GM19468 (cell line): ENCODE measurements at regions not wholly inside any gene's neighbourhood (a gene's known extent, or its start where the extent isn't known, plus 50 kb on each side); places are given as distances from the start of the nearest gene placed in this dataset.
"Not testable (repeated sequence)": the region's sequence is repeated elsewhere in the genome, so short reads cannot be mapped to it uniquely, and the experiment has no call there.

Source experiments
- ATAC-seq: cut with Tn5 transposase; IDR thresholded peaks from one replicate; pipeline ENCODE4 v1.9.1; 2021; ENCODE audit warnings: mild to moderate bottlenecking, moderate library complexity, moderate number of reproducible peaks; ENCODE audit not compliant: unreplicated experiment; ENCODE audit errors: extremely low read depth

DNA sequence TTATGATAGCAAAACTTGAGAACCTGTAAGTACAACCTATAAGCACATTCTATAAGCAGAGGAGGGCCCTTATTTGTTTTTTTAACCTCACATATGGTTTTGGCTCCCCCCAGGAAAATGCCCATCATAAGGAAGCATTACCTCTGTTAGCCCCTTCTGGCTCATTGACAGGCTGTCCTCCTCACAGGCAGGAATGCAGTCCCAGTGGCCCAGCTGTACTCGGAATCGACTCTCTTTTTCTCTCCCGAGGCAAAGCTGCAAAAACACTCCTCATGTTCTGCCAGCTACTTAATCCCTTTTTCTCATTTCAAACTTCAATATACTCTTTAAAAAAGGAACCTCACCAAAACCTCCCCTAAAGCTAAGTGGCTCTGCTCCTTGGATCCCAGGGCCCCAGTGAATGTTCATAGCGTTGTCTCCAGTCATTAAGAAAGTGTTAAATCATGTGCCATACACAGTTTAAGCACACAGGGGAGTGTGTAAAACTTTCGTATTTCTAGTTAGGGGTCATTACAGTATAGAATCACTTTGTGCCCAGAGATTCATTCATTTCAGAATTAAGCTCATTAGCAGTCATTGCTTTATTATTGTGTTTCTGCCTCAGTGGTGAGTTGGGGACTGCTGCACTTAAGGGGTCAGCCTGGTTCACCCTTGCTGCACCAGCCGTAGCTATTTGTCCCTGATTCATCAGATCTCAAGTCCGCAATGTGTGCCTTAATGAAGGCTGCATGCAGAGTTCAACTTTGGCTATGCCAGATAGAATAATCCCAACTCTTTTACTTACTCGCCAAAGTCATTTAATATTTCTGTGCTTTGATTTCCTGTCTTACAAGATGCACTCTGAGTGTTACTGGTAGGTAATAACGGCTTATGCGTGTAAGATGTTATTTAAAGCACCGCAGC is 57.6 kb downstream of the JRKL start:
- ATAC-seq = no peak

DNA sequence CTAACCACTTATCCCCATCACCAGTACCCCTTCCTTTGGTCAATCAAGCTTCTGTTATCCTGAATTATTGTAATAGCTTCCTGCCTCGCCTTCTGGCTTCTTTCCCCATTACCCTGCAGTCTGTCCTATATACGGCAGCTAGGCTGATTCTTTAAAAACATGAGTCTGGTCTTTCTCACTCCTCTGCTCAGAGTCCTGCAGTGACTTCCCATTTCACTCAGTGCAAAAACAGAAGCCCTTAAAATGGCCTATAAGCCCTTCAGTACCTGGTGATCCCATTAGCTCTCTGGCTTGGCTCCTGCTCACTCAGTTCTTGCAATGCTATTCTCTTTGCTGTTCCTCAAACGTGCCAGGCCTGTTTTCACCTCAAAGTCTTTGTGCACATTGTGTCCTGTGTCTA is 58.4 kb downstream of the JRKL start:
- ATAC-seq = no peak

DNA sequence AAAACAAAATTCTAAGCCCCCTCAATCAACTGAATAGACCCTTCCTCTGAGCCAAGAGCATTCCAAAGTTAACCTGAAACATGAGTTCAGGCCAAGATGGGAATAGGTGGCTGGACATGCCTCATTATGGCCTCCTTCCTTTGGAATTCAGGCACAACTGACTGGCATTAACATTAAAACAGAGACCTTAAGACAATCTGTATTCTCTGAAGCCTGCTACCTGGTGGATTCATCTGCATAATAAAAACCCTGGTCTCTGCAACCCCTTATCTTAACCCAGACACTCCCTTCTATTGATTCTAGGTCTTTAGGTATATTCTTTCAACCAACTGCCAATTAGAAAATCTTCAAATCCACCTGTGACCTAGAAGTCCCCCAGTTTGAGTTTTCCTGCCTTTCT is 66.3 kb downstream of the JRKL start:
- ATAC-seq = no peak

DNA sequence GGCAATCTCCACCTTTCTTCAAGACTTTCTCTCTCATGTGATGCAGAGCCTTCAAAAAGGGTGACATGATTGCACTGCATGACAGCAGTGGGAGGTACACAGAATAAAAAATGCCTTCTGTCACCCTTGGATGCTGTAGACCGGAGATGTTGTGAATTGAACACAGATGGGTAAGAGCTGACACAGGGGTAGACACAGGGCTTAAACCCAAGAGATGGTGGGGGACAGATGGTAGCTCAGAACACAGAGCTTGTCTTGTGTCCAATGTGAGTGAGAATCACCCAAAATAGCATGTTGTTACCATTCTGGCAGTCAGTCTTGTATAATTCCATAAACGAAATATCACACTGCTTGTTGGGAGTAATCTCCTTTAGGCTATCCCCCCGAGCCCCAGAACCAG is 69.9 kb downstream of the JRKL start:
- no peak for ATAC-seq

DNA sequence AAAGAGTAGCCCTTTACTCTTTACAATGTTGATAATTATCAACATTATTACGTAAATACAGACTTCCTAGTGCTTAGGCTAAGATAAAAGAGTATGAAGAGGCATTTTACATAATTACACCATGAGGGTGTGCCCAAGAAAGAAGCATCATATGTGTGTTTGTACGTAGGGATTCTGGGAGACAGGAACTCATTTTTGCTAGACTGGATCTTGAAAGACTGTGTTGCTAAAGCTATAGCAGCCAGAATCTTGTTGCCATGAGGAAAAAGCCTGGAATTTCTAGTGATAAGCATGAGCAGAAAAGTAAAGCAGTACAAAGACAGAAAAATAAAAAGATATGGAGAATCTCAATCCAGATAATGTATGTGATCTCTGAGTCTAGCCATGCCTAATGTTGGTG is 72.1 kb downstream of the JRKL start:
- ATAC-seq = no peak

DNA sequence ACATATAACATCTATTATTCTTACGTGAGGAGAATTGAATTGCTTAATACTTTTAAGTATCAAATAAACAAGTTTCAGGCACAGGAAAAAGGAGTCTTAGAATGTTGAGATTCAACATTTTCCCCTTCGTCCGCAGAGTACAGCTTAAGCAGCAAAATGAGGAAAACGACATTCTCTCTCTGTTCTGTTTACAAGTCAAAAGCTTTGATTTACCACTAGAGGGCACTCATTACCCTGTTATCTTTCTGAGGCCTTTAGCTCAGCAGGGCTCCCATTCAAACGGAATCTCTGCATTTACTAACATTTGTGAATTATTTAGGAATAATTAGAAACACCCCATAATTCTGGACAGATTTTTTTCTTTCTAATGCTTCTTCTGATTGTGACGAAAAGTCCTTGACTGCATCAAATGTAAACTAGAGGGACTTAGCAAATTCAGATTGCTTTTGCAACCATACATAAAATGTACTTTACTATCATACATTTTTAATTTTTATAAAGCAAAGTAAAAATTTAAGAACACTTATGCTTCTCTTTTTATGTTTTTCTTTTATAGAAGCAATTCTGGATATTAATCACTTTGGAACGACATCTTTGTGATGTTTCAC is 75.0 kb downstream of the JRKL start:
- ATAC-seq = peak; percentile 58

DNA sequence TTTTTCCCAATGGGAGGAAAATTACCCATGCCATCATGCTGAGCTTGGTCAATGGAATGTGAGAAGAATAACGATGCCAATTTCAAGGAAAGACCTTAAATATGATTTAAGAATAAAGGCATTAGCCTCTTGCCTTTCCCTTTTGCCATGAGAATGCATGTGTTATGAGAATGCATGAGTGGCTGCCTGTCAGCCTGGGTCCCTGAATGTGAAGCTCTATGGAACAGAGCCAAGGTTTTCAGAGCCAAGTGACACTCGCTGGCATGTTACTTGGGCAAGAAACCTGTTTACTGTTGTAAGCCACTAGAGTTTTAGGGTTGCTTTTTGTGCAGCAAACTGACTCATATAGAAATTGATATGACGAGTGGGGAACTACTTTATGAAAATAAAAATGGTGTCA is 75.7 kb downstream of the JRKL start:
- ATAC-seq = no peak

DNA sequence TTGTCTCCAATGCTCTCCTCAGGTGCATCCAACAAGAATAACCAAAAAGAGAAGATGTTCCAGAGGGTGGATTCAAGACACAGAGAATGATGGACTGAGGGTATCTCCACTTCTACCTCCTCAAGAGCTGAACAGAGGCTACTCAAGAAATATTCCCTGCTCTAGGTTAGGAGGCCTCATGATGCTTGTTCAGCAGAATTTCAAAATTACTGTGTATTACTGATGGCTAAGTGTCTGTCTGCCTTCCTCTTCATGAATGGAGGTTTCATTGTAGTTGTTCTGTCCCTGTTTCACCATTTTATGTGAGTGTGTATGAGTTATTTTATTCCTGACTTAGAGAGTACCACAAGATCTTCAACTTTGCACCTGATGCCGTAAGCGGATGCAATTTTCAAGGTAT is 76.8 kb downstream of the JRKL start:
- no peak for ATAC-seq

DNA sequence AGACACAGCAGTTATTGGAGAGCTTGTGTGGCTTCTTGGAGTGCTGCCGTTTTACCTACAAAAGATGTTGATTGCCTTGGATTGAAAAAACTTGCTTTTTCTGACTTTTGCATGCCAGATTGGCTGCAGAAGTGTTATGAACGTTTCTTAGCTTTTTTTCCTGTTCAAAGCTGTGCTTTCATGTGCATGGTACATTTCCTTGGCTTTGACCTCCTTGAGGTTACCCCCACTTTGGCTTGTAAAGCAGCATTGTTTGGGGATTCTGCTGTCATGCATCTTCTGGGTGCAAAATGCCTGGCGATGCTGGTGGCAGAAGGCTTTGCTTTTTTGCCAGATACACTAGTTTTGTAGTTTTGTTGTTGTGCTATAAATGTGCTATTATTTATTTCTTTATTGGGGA is 80.0 kb downstream of the JRKL start:
- ATAC-seq = no peak

DNA sequence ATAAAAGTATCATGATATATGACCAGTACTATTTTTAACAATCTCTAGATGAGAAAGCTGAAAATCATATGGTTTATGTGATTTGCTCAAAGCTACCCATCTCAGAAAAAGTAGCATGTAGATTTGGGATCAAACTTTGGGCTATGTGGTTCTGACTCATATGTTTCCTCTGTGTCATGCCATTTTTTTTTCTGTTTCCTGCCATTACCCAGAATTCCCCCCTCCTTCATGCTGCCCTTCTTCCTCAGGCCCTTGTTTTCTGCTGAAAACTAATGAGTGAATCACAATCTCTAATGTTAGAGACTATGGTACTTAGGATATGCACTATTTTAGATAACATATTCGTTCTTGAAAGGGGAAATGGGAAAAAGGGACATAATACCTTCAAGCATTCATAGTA is 80.7 kb downstream of the JRKL start:
- no peak for ATAC-seq

DNA sequence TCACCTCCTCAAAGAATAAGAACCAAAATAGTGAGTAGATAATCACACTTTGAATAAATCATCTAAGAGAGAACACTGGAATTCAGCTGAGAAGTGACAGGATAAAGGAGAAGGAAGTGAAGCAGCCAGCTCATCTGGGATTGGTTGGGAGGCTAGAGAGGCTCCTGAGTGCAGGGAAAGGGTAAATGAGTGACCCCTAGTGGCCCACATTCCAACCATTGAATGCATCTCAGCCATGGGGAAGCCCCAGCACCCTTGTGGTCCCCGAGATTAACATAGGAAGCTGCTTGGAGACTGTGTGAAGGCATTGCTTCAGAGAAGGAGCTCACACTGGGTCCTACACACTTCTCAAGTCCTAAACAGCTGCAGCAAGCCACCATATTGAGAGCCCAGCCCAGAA is 82.3 kb downstream of the JRKL start:
- peak; percentile 43 for ATAC-seq

DNA sequence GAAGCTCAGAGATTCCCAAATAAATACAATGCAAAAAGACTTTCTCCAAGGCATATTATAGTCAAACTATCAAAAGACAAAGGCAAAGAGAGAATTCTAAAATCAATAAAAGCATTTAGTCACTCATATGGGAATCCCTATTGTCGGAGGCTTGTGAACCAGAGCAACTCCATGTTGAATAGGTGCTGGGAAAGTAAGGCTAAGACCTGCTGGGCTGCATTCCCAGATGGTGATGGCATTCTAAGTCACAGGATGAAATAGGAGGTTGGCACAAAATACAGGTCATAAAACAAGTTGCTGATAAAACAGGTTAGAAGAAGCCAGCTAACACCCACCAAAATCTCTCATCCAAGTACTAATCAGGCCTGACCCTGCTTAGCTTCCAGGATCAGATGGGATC is 84.5 kb downstream of the JRKL start:
- no peak for ATAC-seq

DNA sequence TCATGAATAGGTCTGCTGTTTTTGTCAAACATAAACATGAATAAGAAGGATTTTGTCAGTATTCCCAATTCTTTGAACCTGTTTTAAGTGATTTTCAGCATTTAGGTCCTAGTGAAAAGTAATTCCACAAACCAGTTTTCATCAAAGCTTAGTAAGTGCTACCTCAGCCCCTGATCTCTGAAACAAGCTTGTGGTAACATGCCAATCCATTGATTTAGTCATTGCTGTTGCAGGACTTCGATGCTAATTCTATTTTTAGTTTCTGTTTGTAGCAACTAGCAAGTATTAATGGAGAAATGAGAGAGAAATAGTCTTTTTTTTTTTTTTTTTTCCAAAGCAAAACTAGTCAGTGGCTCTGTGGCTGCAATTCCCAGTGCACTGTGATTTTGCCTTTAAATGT is 91.4 kb downstream of the JRKL start:
- no peak for ATAC-seq

DNA sequence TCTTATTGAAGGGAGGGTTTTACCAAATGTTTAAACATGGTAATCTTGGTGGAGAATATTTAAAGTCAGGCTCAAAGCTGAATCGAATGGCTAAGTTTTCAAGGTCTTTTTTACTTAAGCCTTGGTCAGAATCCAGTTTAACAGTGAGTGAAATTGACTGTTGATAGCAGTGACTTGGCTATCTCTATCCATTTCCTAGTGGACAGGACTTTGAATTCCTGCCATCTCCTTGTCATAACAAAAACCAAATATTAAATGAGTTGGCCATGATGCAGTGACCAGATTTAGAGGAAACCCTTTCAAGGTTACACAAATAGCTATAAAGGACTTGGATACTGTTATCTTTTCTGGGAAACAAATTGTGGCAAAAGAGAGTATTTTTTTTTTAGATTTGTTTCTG is 92.0 kb downstream of the JRKL start:
- no peak for ATAC-seq

DNA sequence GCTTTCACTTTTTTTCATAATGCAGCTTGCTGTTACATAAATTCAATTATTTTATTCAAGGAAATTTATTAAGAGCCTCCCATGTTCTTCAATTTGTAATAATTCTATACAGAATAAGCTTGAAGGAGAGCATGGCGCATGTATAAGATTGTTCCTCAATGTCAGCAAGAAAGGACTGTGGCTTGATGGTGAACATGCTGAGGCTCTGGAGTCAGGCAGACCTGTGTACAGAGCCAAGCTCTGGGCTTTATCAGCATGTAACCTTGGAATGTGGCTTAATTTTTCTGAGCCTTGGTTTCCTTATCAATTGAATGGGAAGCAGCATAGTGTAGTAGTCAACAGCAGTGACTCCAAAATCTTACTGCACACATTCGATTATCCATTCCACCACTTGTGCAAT is 92.4 kb downstream of the JRKL start:
- ATAC-seq = no peak

DNA sequence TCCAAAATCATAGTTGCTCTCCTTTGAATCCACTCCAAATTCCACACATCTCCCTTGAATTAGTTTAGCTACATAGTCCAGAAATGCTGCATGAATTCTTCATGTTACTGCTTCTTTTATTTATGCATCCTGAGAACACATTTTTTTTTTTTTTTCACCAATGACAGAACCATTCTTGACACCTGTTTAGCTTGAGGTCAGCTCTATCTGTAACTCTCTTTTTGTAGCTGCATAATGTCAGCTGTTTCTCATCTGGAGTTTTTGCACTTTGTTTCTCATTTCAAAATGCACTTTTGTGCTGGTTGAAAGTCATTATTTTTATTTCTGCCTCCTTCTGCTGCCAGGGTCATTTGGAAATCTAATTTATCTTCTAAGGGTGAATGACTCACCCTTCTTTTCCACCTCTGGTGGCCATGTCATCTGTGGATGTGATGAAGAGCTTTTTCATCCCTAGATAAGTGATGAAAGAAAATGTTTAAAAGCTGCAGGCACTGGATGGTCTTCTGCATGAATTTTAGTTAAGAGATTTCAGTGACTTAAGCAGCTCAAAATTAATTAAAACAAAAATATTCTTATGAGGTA is 93.7 kb downstream of the JRKL start:
- ATAC-seq = no peak

DNA sequence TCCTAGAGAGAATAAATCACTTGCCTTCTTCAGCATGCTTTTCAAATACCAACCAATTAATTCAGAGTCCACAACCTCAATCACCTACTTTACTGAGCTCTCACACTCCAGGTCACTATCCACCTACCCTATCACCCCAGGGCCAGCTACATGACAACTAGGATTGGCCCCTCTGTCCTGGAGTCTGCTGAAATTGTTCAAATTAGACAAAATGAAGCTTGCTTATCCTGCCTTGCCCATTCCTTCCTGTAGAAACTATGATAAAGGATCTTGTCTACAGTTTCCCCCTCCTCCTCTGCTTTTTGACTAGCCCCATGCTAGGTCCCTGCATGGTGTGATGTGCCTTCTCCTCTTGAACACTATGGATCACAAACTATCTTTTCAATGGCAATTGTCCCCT is 94.5 kb downstream of the JRKL start:
- ATAC-seq = no peak

DNA sequence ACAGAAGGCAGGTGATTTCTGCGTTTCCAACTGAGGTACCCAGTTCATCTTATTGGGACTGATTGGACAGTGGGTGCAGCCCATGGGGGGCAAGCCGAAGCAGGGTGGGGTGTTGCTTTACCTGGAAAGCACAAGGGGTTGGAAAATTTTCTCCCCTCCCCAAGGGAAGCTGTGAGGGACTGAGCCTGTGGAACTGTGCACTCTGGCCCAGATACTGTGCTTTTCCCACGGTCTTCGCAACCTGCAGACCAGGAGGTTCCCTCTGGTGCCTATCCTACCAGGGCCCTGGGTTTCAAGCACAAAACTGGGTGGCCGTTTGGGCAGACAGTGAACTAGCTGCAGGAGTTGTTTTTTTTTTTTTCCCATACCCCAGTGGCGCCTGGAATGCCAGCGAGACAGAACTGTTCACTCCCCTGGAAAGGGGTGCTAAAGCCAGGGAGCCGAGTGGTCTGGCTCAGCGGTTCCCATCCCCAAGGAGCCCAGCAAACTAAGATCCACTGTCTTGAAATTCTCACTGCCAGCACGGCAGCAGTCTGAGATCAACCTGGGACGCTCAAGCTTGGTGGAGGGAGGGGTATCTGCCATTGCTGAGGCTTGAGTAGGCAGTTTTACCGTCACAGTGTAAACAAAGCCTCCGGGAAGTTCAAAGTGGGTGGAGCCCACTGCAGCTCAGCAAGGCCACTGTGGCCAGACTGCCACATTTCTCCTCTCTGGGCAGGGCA is 97.2 kb downstream of the JRKL start:
- no peak for ATAC-seq

DNA sequence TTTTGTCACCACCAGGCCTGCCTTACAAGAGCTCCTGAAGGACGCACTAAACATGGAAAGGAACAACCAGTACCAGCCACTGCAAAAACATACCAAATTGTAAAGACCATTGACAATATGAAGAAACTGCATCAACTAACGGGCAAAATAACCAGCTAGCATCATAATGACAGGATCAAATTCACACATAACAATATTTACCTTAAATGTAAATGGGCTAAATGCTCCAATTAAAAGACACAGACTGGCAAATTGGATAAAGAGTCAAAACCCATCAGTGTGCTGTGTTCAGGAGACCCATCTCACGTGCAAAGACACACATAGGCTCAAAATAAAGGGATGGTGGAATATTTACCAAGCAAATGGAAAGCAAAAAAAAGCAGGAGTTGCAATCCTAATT is 99.1 kb downstream of the JRKL start:
- not testable (repeated sequence) for ATAC-seq

DNA sequence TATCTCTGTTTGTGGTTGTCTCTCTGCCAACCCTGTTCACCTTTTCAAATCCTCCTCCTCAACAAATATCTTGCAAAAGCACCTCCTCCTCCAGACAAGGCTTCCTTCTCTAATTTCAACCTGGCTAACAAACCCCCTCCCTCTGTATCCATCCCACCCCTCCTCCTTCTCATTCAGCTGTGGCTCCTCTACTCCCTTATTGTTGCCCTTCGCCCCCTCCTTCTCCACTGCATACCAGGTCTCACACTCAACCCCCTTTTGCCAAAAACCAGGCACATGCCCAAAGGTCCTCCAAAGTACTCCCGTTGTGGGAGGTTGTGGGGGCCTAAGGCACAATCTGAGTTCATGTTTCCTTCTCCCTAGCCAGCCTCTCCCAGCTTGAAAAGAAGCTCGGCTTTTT is 110.6 kb downstream of the JRKL start:
- ATAC-seq = no peak

DNA sequence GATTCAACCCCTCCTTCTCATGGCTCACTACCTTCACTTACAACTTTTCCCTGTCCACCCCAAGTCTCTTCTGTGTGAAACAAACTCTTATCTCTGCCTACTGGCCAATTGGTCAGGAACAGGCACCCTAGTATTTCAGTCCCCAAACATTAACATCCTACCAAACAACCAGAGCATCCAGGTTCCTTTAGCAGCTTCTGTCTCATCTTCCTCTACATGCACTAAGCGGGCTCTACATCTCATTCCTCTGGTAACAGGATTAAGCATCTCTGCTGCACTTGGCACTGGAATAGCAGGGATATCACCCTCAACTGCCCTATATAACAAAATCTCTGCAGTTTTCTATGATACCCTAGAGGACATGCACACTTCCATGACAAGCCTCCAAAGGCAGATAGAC is 116.2 kb downstream of the JRKL start:
- ATAC-seq = no peak
